ENCODE measurements at regions not wholly inside any gene's neighbourhood (a gene's known extent, or its start where the extent isn't known, plus 50 kb on each side); places are given as distances from the start of the nearest gene placed in this dataset.

GRCh38 chr3:126269354-126269753 is 87.9 kb downstream of the KLF15 start:
- Histone ChIP-seq H3K4me3 (no peak overlapping the region), H3K4me1 (peaks cover 6 to 32% (median 12%) of the 10 kb centered on the region in 4 donors), H3K36me3 (no peaks in the 10 kb centered on the region), H3K27ac (peak overlapping the region in 2 of 4 donors; percentile 39 to 75), H3K27me3 (peaks cover 25% of the 10 kb centered on the region), H3K9me3 (no peaks in the 10 kb centered on the region)
- intact Hi-C loops (cut with DNase I; ENCODE audit: low total_unique reads) (loop anchor here (10.0 kb wide), 1 partner anchor 85 kb away; the partner anchor contains the start of gene KLF15), in situ Hi-C loops (cut with MboI; ENCODE audit: low pct_ligation_motif_present in 1 of 4, low pct_unique_long_range_greater_than_20kb in 1 of 4, low sequenced_read_pairs in 3 of 4) (no loop called here)
- no peak for DNase-seq
- TF ChIP-seq EP300 (IDR thresholded peaks at IDR 0.05; ENCODE audit: low read depth) (no peak), POLR2A (IDR thresholded peaks at IDR 0.05) (no peak), POLR2AphosphoS5 (IDR thresholded peaks at IDR 0.05) (no peak)
- TF ChIP-seq, protein P1, sequence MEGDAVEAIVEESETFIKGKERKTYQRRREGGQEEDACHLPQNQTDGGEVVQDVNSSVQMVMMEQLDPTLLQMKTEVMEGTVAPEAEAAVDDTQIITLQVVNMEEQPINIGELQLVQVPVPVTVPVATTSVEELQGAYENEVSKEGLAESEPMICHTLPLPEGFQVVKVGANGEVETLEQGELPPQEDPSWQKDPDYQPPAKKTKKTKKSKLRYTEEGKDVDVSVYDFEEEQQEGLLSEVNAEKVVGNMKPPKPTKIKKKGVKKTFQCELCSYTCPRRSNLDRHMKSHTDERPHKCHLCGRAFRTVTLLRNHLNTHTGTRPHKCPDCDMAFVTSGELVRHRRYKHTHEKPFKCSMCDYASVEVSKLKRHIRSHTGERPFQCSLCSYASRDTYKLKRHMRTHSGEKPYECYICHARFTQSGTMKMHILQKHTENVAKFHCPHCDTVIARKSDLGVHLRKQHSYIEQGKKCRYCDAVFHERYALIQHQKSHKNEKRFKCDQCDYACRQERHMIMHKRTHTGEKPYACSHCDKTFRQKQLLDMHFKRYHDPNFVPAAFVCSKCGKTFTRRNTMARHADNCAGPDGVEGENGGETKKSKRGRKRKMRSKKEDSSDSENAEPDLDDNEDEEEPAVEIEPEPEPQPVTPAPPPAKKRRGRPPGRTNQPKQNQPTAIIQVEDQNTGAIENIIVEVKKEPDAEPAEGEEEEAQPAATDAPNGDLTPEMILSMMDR (IDR thresholded peaks at IDR 0.05) = no peak
- WGBS, 2 donors (ENCODE audit: low coverage in 1 of 2) = 37 to 79% methylated on average over 2 to 4 of the region's 4 CpGs

DNA sequence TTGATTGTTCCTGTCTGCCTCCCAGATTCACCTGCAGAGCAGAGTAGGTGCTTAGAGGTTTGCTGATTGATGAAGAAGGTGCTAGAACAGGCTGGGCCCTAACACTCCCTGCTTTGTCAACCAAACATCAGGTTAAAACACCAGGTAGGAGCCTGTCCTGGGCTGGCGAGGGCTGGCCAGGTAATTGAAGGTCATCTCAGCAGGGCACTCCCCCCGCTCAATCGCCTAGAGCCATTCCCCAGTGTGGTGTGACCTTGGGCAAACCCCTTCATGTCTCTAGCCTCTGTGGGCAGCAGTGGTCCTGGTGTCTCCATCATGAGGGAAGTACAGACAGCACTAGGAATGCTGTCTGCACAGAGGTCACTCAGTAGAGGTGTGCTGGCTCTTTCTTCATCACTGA is 88.3 kb downstream of the KLF15 start:
- TF ChIP-seq POLR2A (IDR thresholded peaks at IDR 0.05) (no peak), POLR2AphosphoS5 (IDR thresholded peaks at IDR 0.05) (no peak), EP300 (IDR thresholded peaks at IDR 0.05; ENCODE audit: low read depth) (no peak)
- TF ChIP-seq, protein P1 (IDR thresholded peaks at IDR 0.05) = no peak
- Histone ChIP-seq H3K4me1 (peaks cover 6 to 32% (median 12%) of the 10 kb centered on the region in 4 donors), H3K27me3 (peaks cover 25% of the 10 kb centered on the region), H3K9me3 (no peaks in the 10 kb centered on the region), H3K4me3 (no peak overlapping the region), H3K27ac (peak overlapping the region in 1 of 4 donors; percentile 43), H3K36me3 (no peaks in the 10 kb centered on the region)
- DNase-seq = no peak
- in situ Hi-C loops (cut with MboI; ENCODE audit: low pct_ligation_motif_present in 1 of 4, low pct_unique_long_range_greater_than_20kb in 1 of 4, low sequenced_read_pairs in 3 of 4) (no loop called here), intact Hi-C loops (cut with DNase I; ENCODE audit: low total_unique reads) (loop anchor here (10.0 kb wide), 1 partner anchor 86 kb away; the partner anchor contains the start of gene KLF15)
- 77% methylated on average over 3 of the region's 3 CpGs; no CpG with 5 or more reads in 1 of the 2 donors for WGBS, 2 donors (ENCODE audit: low coverage in 1 of 2)

DNA sequence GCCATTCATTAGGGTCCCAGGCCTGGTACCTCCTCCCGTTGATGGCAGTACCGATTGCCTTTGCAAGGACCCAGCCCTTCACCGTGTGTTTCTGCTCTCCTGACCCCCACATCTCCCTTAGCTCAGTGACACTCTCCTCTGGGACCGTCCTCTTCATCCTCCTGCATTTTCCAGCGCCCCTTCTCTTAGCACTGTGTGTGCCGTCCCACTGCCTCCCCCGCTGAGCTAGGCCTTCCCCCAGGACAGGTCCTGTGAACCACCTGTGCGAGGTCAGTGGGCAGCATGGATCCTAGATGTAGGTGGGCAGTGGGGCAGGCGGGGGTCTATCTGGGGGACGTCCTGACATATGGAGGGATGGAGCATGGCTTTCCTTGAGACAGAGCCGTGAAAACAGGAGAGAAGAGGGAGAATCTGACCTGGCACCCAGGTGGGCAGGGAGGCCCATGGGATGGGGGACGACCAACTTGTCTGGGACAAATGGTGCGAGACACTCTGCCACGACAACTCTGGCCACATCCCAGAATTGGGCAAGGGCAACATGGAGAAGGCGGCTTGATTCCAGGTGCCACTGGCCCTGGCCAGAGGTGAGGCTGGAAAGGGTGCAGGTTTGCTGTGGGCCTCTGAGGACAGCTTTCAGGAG is 87.7 kb upstream of the ALDH1L1 start:
- H3K9me3 ChIP-seq = no peaks in the 10 kb centered on the region
- peak overlapping the region; percentile 71 to 86 (median 72) for H3K27ac ChIP-seq
- peaks cover 6 to 32% (median 12%) of the 10 kb centered on the region in 4 donors for H3K4me1 ChIP-seq
- TF ChIP-seq EP300 (IDR thresholded peaks at IDR 0.05; ENCODE audit: low read depth) = no peak
- TF ChIP-seq POLR2AphosphoS5 (IDR thresholded peaks at IDR 0.05) = no peak
- TF ChIP-seq, protein P1 (IDR thresholded peaks at IDR 0.05) = no peak
- TF ChIP-seq POLR2A (IDR thresholded peaks at IDR 0.05) = no peak
- WGBS, 2 donors (ENCODE audit: low coverage in 1 of 2) = 65 to 76% methylated on average over 7 to 15 of the region's 15 CpGs
- in situ Hi-C loops (cut with MboI; ENCODE audit: low pct_ligation_motif_present in 1 of 4, low pct_unique_long_range_greater_than_20kb in 1 of 4, low sequenced_read_pairs in 3 of 4) (no loop called here), intact Hi-C loops (cut with DNase I; ENCODE audit: low total_unique reads) (loop anchor here (10.0 kb wide), 1 partner anchor 87 kb away; the partner anchor contains the start of gene KLF15)
- H3K4me3 ChIP-seq = peak overlapping the region in 1 of 4 donors; percentile 38
- H3K27me3 ChIP-seq = peaks cover 25% of the 10 kb centered on the region
- no peaks in the 10 kb centered on the region for H3K36me3 ChIP-seq
- DNase-seq = no peak

GRCh38 chr3:126267169-126267975 is 87.0 kb upstream of the ALDH1L1 start:
- peak overlapping the region in 2 of 4 donors; percentile 19 to 38 for H3K4me3 ChIP-seq
- H3K27ac ChIP-seq = peak overlapping the region; percentile 71 to 86 (median 72)
- TF ChIP-seq POLR2AphosphoS5 (IDR thresholded peaks at IDR 0.05) (peak in 2 of 3 donors; percentile 29 to 36), EP300 (IDR thresholded peaks at IDR 0.05; ENCODE audit: low read depth) (peak; percentile 52)
- TF ChIP-seq, protein P1 (IDR thresholded peaks at IDR 0.05) = no peak
- 0 to 12% methylated on average over 1 to 45 of the region's 62 CpGs for WGBS, 2 donors (ENCODE audit: low coverage in 1 of 2)
- peak; percentile 49 for DNase-seq
- H3K36me3 ChIP-seq = no peaks in the 10 kb centered on the region
- intact Hi-C loops (cut with DNase I; ENCODE audit: low total_unique reads) = loop anchor here (10.0 kb wide), 1 partner anchor 87 kb away; the partner anchor contains the start of gene KLF15
- no peaks in the 10 kb centered on the region for H3K9me3 ChIP-seq
- peaks cover 6 to 32% (median 12%) of the 10 kb centered on the region in 4 donors for H3K4me1 ChIP-seq
- in situ Hi-C loops (cut with MboI; ENCODE audit: low pct_ligation_motif_present in 1 of 4, low pct_unique_long_range_greater_than_20kb in 1 of 4, low sequenced_read_pairs in 3 of 4) = no loop called here
- peaks cover 25% of the 10 kb centered on the region for H3K27me3 ChIP-seq
